Endothelial cell (in vitro differentiated cells): ENCODE measurements at regions not wholly inside any gene's neighbourhood (a gene's known extent, or its start where the extent isn't known, plus 50 kb on each side); places are given as distances from the start of the nearest gene placed in this dataset.

Experiments used
- DNase-seq: peaks from one replicate; pipeline ENCODE4 v3.0.0; 2021; ENCODE audit warnings: low spot score
- H3K27ac Mint-ChIP-seq: one replicate; pipeline ENCODE4 v1.8.0; 2021; ENCODE audit warnings: mixed read lengths, inconsistent platforms; ENCODE audit not compliant: unreplicated experiment
- H3K27me3 Mint-ChIP-seq: one replicate; pipeline ENCODE4 v1.8.0; 2021; ENCODE audit warnings: mild to moderate bottlenecking, moderate library complexity, mixed read lengths, inconsistent platforms; ENCODE audit not compliant: unreplicated experiment
- H3K36me3 Mint-ChIP-seq: one replicate; pipeline ENCODE4 v1.8.0; 2021; ENCODE audit warnings: mild to moderate bottlenecking, low read depth, mixed read lengths, inconsistent platforms; ENCODE audit not compliant: unreplicated experiment
- H3K4me1 Mint-ChIP-seq: one replicate; pipeline ENCODE4 v1.8.0; 2021; ENCODE audit warnings: mild to moderate bottlenecking, mixed read lengths, inconsistent platforms; ENCODE audit not compliant: unreplicated experiment
- H3K4me3 Mint-ChIP-seq: one replicate; pipeline ENCODE4 v1.8.0; 2021; ENCODE audit warnings: mild to moderate bottlenecking, mixed read lengths, inconsistent platforms; ENCODE audit not compliant: unreplicated experiment
- H3K9me3 Mint-ChIP-seq: one replicate; pipeline ENCODE4 v1.8.0; 2021; ENCODE audit warnings: mixed read lengths, inconsistent platforms; ENCODE audit not compliant: unreplicated experiment
- TF ChIP-seq, protein P1 (sequence below): fragments of 200-600 bp; sonication (generic); IDR thresholded peaks from one replicate; pipeline ENCODE4 v1.5.0; 2021; ENCODE audit warnings: antibody characterized with exemption; ENCODE audit not compliant: unreplicated experiment

DNA sequence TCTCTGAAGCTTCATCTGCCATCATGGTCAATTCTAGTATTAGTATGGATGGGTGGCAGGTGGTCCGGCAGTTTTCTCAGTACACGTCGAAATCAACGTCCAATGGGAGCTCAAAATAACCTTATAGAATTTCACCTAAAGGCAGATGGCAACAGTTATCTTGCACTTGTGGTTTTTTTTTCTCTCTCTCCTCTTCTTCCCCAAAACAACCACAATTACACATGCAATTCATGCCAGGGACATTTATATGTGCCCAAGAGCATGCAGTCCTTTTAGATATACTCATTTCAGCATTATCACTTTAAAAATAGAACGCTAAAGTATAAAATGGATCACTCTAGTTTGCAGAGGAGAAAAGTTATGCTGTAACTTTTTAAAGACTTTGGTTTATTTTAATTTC lies 1428.9 kb upstream of the WWC1 start:
- no peaks in the 10 kb centered on the region for H3K9me3 Mint-ChIP-seq
- H3K4me1 Mint-ChIP-seq = no peaks in the 10 kb centered on the region
- TF ChIP-seq, protein P1, sequence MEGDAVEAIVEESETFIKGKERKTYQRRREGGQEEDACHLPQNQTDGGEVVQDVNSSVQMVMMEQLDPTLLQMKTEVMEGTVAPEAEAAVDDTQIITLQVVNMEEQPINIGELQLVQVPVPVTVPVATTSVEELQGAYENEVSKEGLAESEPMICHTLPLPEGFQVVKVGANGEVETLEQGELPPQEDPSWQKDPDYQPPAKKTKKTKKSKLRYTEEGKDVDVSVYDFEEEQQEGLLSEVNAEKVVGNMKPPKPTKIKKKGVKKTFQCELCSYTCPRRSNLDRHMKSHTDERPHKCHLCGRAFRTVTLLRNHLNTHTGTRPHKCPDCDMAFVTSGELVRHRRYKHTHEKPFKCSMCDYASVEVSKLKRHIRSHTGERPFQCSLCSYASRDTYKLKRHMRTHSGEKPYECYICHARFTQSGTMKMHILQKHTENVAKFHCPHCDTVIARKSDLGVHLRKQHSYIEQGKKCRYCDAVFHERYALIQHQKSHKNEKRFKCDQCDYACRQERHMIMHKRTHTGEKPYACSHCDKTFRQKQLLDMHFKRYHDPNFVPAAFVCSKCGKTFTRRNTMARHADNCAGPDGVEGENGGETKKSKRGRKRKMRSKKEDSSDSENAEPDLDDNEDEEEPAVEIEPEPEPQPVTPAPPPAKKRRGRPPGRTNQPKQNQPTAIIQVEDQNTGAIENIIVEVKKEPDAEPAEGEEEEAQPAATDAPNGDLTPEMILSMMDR = no peak
- H3K27ac Mint-ChIP-seq = no peak overlapping the region
- no peak for DNase-seq
- no peak overlapping the region for H3K4me3 Mint-ChIP-seq
- H3K27me3 Mint-ChIP-seq = no peaks in the 10 kb centered on the region
- no peaks in the 10 kb centered on the region for H3K36me3 Mint-ChIP-seq

DNA sequence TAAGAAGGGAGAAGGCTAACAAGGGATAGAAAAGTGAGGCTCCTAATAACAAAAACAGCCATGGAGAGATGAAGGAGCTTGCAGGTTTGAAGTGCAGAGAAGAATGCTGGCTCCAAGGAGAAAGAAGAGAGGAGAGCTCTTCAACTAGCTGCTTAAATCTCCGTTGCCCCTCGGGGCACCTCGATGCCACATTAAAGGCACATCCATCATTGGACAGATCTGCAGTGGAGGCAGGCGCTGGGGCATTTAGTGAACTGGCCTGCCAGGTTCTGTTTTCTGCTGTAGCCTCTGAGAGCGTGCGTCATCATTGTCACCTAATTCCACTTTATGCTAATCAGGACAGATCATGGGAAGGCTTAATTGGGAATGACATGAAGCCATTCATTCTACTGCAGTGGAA lies 1426.2 kb upstream of the WWC1 start:
- Mint-ChIP-seq H3K36me3 (no peaks in the 10 kb centered on the region), H3K9me3 (no peaks in the 10 kb centered on the region), H3K27me3 (no peaks in the 10 kb centered on the region), H3K27ac (no peak overlapping the region), H3K4me1 (no peaks in the 10 kb centered on the region), H3K4me3 (no peak overlapping the region)
- no peak for DNase-seq
- TF ChIP-seq, protein P1 = no peak

DNA sequence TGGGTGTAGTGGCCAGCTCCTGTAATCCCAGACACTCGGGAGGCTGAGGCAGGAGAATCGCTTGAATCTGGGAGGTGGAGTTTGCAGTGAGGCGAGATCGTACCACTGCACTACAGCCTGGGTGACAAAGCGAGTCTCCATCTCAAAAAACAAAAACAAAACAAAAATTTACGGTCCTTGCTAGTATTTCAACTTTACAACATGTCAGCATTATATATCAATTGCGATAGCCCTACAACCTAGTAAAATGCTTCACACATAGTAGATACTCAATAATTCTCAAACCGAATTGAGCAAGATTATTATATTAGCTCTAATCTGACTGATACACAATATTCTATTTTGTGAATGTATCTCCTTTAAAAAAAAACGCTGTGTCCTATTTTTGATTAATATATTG lies 1411.0 kb upstream of the WWC1 start:
- Mint-ChIP-seq H3K36me3 (no peaks in the 10 kb centered on the region), H3K4me1 (peaks cover 8% of the 10 kb centered on the region), H3K27me3 (no peaks in the 10 kb centered on the region), H3K4me3 (no peak overlapping the region), H3K27ac (no peak overlapping the region), H3K9me3 (no peaks in the 10 kb centered on the region)
- TF ChIP-seq, protein P1 = no peak
- no peak for DNase-seq

DNA sequence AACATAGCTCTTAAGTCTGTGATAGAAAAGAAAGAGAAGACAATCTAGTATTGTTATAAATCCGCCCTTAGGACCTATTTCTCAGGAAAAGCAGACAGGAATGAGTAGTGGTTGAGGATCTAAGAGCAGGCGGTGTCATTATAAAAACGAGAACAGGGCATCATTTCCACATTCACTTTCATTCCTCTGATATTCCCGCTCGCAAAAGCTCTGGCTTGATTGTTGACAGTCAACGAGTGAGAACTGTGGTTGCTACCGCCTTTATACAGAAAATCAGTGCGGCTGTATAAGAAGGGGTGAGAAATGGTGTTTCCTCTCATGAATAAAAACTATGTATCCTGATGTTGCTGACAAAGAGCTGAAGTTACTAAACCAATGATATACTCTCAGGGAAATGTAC lies 1409.6 kb upstream of the WWC1 start:
- Mint-ChIP-seq H3K36me3 (no peaks in the 10 kb centered on the region), H3K9me3 (no peaks in the 10 kb centered on the region), H3K4me1 (peaks cover 8% of the 10 kb centered on the region), H3K4me3 (no peak overlapping the region), H3K27me3 (no peaks in the 10 kb centered on the region), H3K27ac (no peak overlapping the region)
- TF ChIP-seq, protein P1 = no peak
- DNase-seq = no peak

DNA sequence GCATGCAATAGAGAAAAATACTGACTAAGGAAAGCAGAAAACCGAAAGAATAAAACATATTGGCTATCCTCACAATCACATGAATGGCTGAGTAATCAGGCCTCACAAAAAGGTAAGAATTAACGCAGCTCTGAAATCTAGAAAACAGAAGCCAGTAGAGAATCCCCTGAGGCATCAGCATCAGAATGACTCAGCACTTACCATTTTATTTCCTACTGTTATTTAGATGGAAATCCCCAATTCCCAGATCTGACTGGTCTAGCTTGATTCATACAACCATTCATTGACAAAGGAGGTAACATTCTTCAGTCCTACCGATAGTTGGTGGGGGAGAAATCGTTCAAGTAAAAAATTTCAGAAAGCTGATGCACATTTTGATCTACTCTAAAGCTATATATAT lies 1408.4 kb upstream of the WWC1 start:
- TF ChIP-seq, protein P1 = no peak
- H3K27me3 Mint-ChIP-seq = no peaks in the 10 kb centered on the region
- H3K4me3 Mint-ChIP-seq = no peak overlapping the region
- no peaks in the 10 kb centered on the region for H3K36me3 Mint-ChIP-seq
- DNase-seq = no peak
- no peak overlapping the region for H3K27ac Mint-ChIP-seq
- no peaks in the 10 kb centered on the region for H3K9me3 Mint-ChIP-seq
- H3K4me1 Mint-ChIP-seq = peaks cover 8% of the 10 kb centered on the region
